Smooth muscle cell (in vitro differentiated cells): ENCODE measurements at regions not wholly inside any gene's neighbourhood (a gene's known extent, or its start where the extent isn't known, plus 50 kb on each side); places are given as distances from the start of the nearest gene placed in this dataset.
A peak's percentile ranks its signal among the peaks of the same experiment; 100 is the strongest.

Source experiments
- DNase-seq: peaks from one replicate; lab custom pipeline; 2025; ENCODE audit not compliant: unreplicated experiment; lab: John Stamatoyannopoulos, UW
- H2AFZ ChIP-seq: fragments of 200-600 bp; sonication (generic); 2 replicates; pipeline ENCODE4 v1.6.0; 2016; ENCODE audit warnings: antibody characterized with exemption, low read depth, mild to moderate bottlenecking
- H3F3A ChIP-seq: fragments of 200-600 bp; sonication (generic); 2 replicates; pipeline ENCODE4 v1.6.0; 2017; ENCODE audit warnings: antibody characterized with exemption, low read depth
- H3K27ac ChIP-seq: fragments of 200-600 bp; sonication (generic); 2 replicates; pipeline ENCODE4 v1.5.1; 2016; ENCODE audit warnings: low read depth, mild to moderate bottlenecking
- H3K27me3 ChIP-seq: fragments of 200-600 bp; sonication (generic); 2 replicates; pipeline ENCODE4 v1.6.1; 2016; ENCODE audit warnings: low read depth, mild to moderate bottlenecking
- H3K36me3 ChIP-seq: fragments of 200-600 bp; sonication (generic); 2 replicates; pipeline ENCODE4 v1.5.1; 2016; ENCODE audit warnings: low read depth
- H3K4me1 ChIP-seq: fragments of 200-600 bp; sonication (generic); 2 replicates; pipeline ENCODE4 v1.5.1; 2016; ENCODE audit warnings: low read depth
- H3K4me2 ChIP-seq: fragments of 200-600 bp; sonication (generic); 2 replicates; pipeline ENCODE4 v1.6.0; 2016; ENCODE audit warnings: mild to moderate bottlenecking
- H3K4me3 ChIP-seq: fragments of 200-600 bp; sonication (generic); 2 replicates; pipeline ENCODE4 v1.5.1; 2016; ENCODE audit warnings: mild to moderate bottlenecking
- H3K79me2 ChIP-seq: fragments of 200-600 bp; sonication (generic); 2 replicates; pipeline ENCODE4 v1.6.0; 2016; ENCODE audit warnings: low read depth, mild to moderate bottlenecking
- H3K9ac ChIP-seq: fragments of 200-600 bp; sonication (generic); 2 replicates; pipeline ENCODE4 v1.6.0; 2016; ENCODE audit warnings: low read depth
- H3K9me3 ChIP-seq: fragments of 200-600 bp; sonication (generic); replicated peaks from 2 replicates; pipeline ENCODE4 v1.5.1; 2016; ENCODE audit warnings: low read depth
- H4K20me1 ChIP-seq: fragments of 200-600 bp; sonication (generic); 2 replicates; pipeline ENCODE4 v1.6.0; 2016; ENCODE audit warnings: low read depth
- WGBS: methylation state at CpG from one replicate; pipeline ENCODE4 v1.1.7; 2016; ENCODE audit warnings: low lambda C conversion rate; 5-methylcytosine and 5-hydroxymethylcytosine counted together
- TF ChIP-seq, protein P1 (sequence below): fragments of 200-600 bp; sonication (generic); IDR thresholded peaks from 2 replicates; pipeline ENCODE4 v1.5.1; 2017; ENCODE audit warnings: borderline replicate concordance, mild to moderate bottlenecking, antibody characterized with exemption; ENCODE audit not compliant: insufficient read depth, poor library complexity, severe bottlenecking

- no peaks in the 10 kb centered on the region for H3K27me3 ChIP-seq
- H3K9me3 ChIP-seq, result no peaks in the 10 kb centered on the region
- H3K4me2 ChIP-seq, result no peak overlapping the region
- peaks cover 3% of the 10 kb centered on the region for H3F3A ChIP-seq
- no peak overlapping the region for H3K27ac ChIP-seq
- H3K36me3 ChIP-seq, result no peaks in the 10 kb centered on the region
- no peak overlapping the region for H3K9ac ChIP-seq
- WGBS, result 96% methylated on average over 8 of the region's 8 CpGs
- DNase-seq, result no peak
- no peak overlapping the region for H3K4me3 ChIP-seq
- TF ChIP-seq, protein P1, sequence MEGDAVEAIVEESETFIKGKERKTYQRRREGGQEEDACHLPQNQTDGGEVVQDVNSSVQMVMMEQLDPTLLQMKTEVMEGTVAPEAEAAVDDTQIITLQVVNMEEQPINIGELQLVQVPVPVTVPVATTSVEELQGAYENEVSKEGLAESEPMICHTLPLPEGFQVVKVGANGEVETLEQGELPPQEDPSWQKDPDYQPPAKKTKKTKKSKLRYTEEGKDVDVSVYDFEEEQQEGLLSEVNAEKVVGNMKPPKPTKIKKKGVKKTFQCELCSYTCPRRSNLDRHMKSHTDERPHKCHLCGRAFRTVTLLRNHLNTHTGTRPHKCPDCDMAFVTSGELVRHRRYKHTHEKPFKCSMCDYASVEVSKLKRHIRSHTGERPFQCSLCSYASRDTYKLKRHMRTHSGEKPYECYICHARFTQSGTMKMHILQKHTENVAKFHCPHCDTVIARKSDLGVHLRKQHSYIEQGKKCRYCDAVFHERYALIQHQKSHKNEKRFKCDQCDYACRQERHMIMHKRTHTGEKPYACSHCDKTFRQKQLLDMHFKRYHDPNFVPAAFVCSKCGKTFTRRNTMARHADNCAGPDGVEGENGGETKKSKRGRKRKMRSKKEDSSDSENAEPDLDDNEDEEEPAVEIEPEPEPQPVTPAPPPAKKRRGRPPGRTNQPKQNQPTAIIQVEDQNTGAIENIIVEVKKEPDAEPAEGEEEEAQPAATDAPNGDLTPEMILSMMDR, result no peak
- no peaks in the 10 kb centered on the region for H3K4me1 ChIP-seq
- no peaks in the 10 kb centered on the region for H4K20me1 ChIP-seq
- H3K79me2 ChIP-seq, result no peaks in the 10 kb centered on the region
- H2AFZ ChIP-seq, result no peak overlapping the region
These were observed 203.8 kb upstream of the PITX2 start for GRCh38 chr4:110826656-110827055.

DNA sequence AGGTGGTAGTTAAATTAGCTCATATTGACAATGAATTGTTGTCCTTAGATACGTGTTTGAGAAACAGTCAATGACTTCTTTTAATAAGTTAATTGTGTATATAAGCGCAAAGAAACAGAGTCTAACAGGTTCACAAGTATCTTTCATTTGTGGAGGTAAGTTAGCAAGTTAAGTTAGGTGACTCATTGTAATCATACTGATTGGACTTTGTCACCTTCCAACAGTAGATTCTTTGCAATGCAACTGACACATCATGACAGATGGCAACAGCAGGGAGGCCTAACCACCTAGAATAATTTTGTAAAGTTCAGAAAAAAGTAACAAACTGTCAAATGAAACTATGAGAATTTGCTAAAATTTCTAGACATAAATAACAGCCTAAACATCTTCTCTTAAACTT is 207.6 kb upstream of the PITX2 start:
- Histone ChIP-seq H3K27me3 (no peaks in the 10 kb centered on the region), H3K9me3 (no peaks in the 10 kb centered on the region), H3K27ac (no peak overlapping the region), H3K36me3 (no peaks in the 10 kb centered on the region), H3K9ac (no peak overlapping the region), H3K4me3 (no peak overlapping the region), H3K4me1 (no peaks in the 10 kb centered on the region), H3K79me2 (no peaks in the 10 kb centered on the region), H4K20me1 (no peaks in the 10 kb centered on the region), H3K4me2 (no peak overlapping the region), H2AFZ (no peak overlapping the region), H3F3A (no peaks in the 10 kb centered on the region)
- WGBS, result 80% methylated on average over 2 of the region's 2 CpGs
- DNase-seq, result no peak
- TF ChIP-seq, protein P1, result no peak

- no peak overlapping the region for H3K4me2 ChIP-seq
- H2AFZ ChIP-seq, result no peak overlapping the region
- H3K27ac ChIP-seq, result no peak overlapping the region
- no peaks in the 10 kb centered on the region for H3K36me3 ChIP-seq
- no peaks in the 10 kb centered on the region for H3K79me2 ChIP-seq
- TF ChIP-seq, protein P1, result no peak
- WGBS, result 76% methylated on average over 7 of the region's 7 CpGs
- no peaks in the 10 kb centered on the region for H3K9me3 ChIP-seq
- no peak for DNase-seq
- H3F3A ChIP-seq, result peaks cover 4% of the 10 kb centered on the region
- H4K20me1 ChIP-seq, result no peaks in the 10 kb centered on the region
- H3K4me1 ChIP-seq, result peaks cover 13% of the 10 kb centered on the region
- no peaks in the 10 kb centered on the region for H3K27me3 ChIP-seq
- no peak overlapping the region for H3K4me3 ChIP-seq
- H3K9ac ChIP-seq, result no peak overlapping the region
These were observed 215.1 kb upstream of the PITX2 start for GRCh38 chr4:110837896-110838450.

- H3K4me2 ChIP-seq, result peak overlapping the region; percentile 64
- 20% methylated on average over 2 of the region's 2 CpGs for WGBS
- TF ChIP-seq, protein P1, result no peak
- no peaks in the 10 kb centered on the region for H3K79me2 ChIP-seq
- peaks cover 13% of the 10 kb centered on the region for H3K4me1 ChIP-seq
- H3K36me3 ChIP-seq, result no peaks in the 10 kb centered on the region
- H3K27me3 ChIP-seq, result no peaks in the 10 kb centered on the region
- peak overlapping the region; percentile 57 for H3K27ac ChIP-seq
- H2AFZ ChIP-seq, result no peak overlapping the region
- H3K9me3 ChIP-seq, result no peaks in the 10 kb centered on the region
- H4K20me1 ChIP-seq, result no peaks in the 10 kb centered on the region
- H3F3A ChIP-seq, result peaks cover 4% of the 10 kb centered on the region
- no peak overlapping the region for H3K9ac ChIP-seq
- no peak for DNase-seq
- H3K4me3 ChIP-seq, result no peak overlapping the region
These were observed 217.4 kb upstream of the PITX2 start for GRCh38 chr4:110840221-110840654.
